H9 (cell line): ENCODE measurements at regions not wholly inside any gene's neighbourhood (a gene's known extent, or its start where the extent isn't known, plus 50 kb on each side); places are given as distances from the start of the nearest gene placed in this dataset.

Experiments used
- DNase-seq: peaks from one replicate; pipeline ENCODE4 v3.0.0-alpha.2; 2017
- H2AFZ ChIP-seq: one replicate; pipeline ENCODE4 v1.6.1; 2013; ENCODE audit warnings: mild to moderate bottlenecking, low read length, control low read depth, moderate library complexity
- H2AK5ac ChIP-seq: 2 replicates; pipeline ENCODE4 v1.6.1; 2013; ENCODE audit warnings: low read length, control low read depth, mixed read lengths; ENCODE audit not compliant: insufficient read length
- H2BK120ac ChIP-seq: one replicate; pipeline ENCODE4 v1.6.1; 2013; ENCODE audit warnings: low read depth, mild to moderate bottlenecking, low read length, control low read depth, inconsistent platforms; ENCODE audit not compliant: poor library complexity, severe bottlenecking
- H2BK12ac ChIP-seq: 2 replicates; pipeline ENCODE4 v1.6.1; 2013; ENCODE audit warnings: low read length, control low read depth, mixed read lengths, low read depth; ENCODE audit not compliant: insufficient read length
- H2BK15ac ChIP-seq: 2 replicates; pipeline ENCODE4 v1.6.1; 2013; ENCODE audit warnings: low read depth, low read length, control low read depth
- H2BK20ac ChIP-seq: one replicate; pipeline ENCODE4 v1.6.1; 2013; ENCODE audit warnings: low read depth, mild to moderate bottlenecking, low read length, control low read depth, inconsistent platforms; ENCODE audit not compliant: poor library complexity, severe bottlenecking
- H2BK5ac ChIP-seq: 2 replicates; pipeline ENCODE4 v1.6.1; 2013; ENCODE audit warnings: low read length, control low read depth, mixed read lengths; ENCODE audit not compliant: insufficient read length
- H3K14ac ChIP-seq: 2 replicates; pipeline ENCODE4 v1.6.1; 2013; ENCODE audit warnings: low read length, control low read depth; ENCODE audit not compliant: insufficient read depth
- H3K18ac ChIP-seq: 2 replicates; pipeline ENCODE4 v1.6.1; 2013; ENCODE audit warnings: low read depth, mild to moderate bottlenecking, mixed read lengths, low read length, control low read depth; ENCODE audit not compliant: insufficient read length
- H3K23ac ChIP-seq: 2 replicates; pipeline ENCODE4 v1.6.1; 2013; ENCODE audit warnings: low read length, control low read depth, mixed read lengths, low read depth; ENCODE audit not compliant: insufficient read length
- H3K23me2 ChIP-seq: 2 replicates; pipeline ENCODE4 v1.6.1; 2013; ENCODE audit warnings: low read depth, mild to moderate bottlenecking, mixed read lengths, low read length, control low read depth; ENCODE audit not compliant: insufficient read length, poor library complexity, severe bottlenecking
- H3K27ac ChIP-seq: 2 replicates; pipeline ENCODE4 v1.5.1; 2013; ENCODE audit warnings: low read length, control low read depth, mixed read lengths, low read depth; ENCODE audit not compliant: insufficient read length
- H3K27me3 ChIP-seq: 2 replicates; pipeline ENCODE4 v1.6.1; 2013; ENCODE audit warnings: low read length, control low read depth, inconsistent platforms; ENCODE audit not compliant: insufficient read depth
- H3K4ac ChIP-seq: 2 replicates; pipeline ENCODE4 v1.6.1; 2013; ENCODE audit warnings: low read depth, mild to moderate bottlenecking, control low read depth, inconsistent platforms, low read length, moderate library complexity
- H3K4me1 ChIP-seq: 2 replicates; pipeline ENCODE4 v1.6.1; 2013; ENCODE audit warnings: low read length, control low read depth, inconsistent platforms; ENCODE audit not compliant: insufficient read depth
- H3K4me2 ChIP-seq: 2 replicates; pipeline ENCODE4 v1.6.1; 2013; ENCODE audit warnings: low read length, control low read depth, mixed read lengths; ENCODE audit not compliant: insufficient read length, insufficient read depth
- H3K56ac ChIP-seq: 2 replicates; pipeline ENCODE4 v1.6.1; 2013; ENCODE audit warnings: low read depth, mild to moderate bottlenecking, mixed read lengths, low read length, control low read depth; ENCODE audit not compliant: insufficient read length
- H3K79me1 ChIP-seq: 2 replicates; pipeline ENCODE4 v1.6.1; 2013; ENCODE audit warnings: low read depth, mild to moderate bottlenecking, moderate library complexity, low read length, control low read depth, inconsistent platforms; ENCODE audit not compliant: insufficient read depth, poor library complexity, severe bottlenecking
- H3K79me2 ChIP-seq: 2 replicates; pipeline ENCODE4 v1.6.1; 2013; ENCODE audit warnings: low read length, control low read depth, inconsistent platforms; ENCODE audit not compliant: insufficient read depth
- H3K9ac ChIP-seq: 2 replicates; pipeline ENCODE4 v1.6.1; 2013; ENCODE audit warnings: low read length, control low read depth, mixed read lengths; ENCODE audit not compliant: insufficient read length; ENCODE audit errors: extremely low read depth
- H3K9me3 ChIP-seq: one replicate; pipeline ENCODE4 v1.6.1; 2013; ENCODE audit warnings: low read depth, low read length, inconsistent platforms; ENCODE audit not compliant: control insufficient read depth
- H3T11ph ChIP-seq: one replicate; pipeline ENCODE4 v1.6.1; 2013; ENCODE audit warnings: mild to moderate bottlenecking, low read length, control low read depth, inconsistent platforms
- H4K20me1 ChIP-seq: one replicate; pipeline ENCODE4 v1.6.1; 2013; ENCODE audit not compliant: control insufficient read depth, insufficient read length, insufficient read depth
- H4K5ac ChIP-seq: 2 replicates; pipeline ENCODE4 v1.6.1; 2013; ENCODE audit warnings: low read depth, mild to moderate bottlenecking, mixed read lengths, low read length, control low read depth; ENCODE audit not compliant: insufficient read length
- H4K8ac ChIP-seq: replicated peaks from 2 replicates; pipeline ENCODE4 v1.6.1; 2013; ENCODE audit warnings: low read length, control low read depth, mixed read lengths, low read depth; ENCODE audit not compliant: insufficient read length
- H4K91ac ChIP-seq: 2 replicates; pipeline ENCODE4 v1.6.1; 2013; ENCODE audit warnings: low read depth, mild to moderate bottlenecking, moderate library complexity, mixed read lengths, low read length, control low read depth; ENCODE audit not compliant: insufficient read length
- H3K27ac Mint-ChIP-seq, 3 experiments: 2 replicates in 2 of 3; 3 replicates in 1 of 3; pipeline ENCODE4 v1.8.0; 2020 to 2021; ENCODE audit warnings: mixed read lengths in 3 of 3, mild to moderate bottlenecking in 1 of 3, moderate library complexity in 1 of 3
- H3K27me3 Mint-ChIP-seq: 2 replicates; pipeline ENCODE4 v1.8.0; 2021; ENCODE audit warnings: low read depth, mild to moderate bottlenecking, moderate library complexity, mixed read lengths
- H3K36me3 Mint-ChIP-seq, 3 experiments: 2 replicates in 2 of 3; 3 replicates in 1 of 3; pipeline ENCODE4 v1.8.0; 2020 to 2021; ENCODE audit warnings: low read depth in 3 of 3, mixed read lengths in 3 of 3; ENCODE audit not compliant: insufficient read depth in 1 of 3
- H3K4me1 Mint-ChIP-seq, 2 experiments: 2 replicates each; pipeline ENCODE4 v1.8.0; 2020; ENCODE audit warnings: mixed read lengths in 2 of 2
- H3K4me3 Mint-ChIP-seq, 2 experiments: 2 replicates in 1 of 2; 3 replicates in 1 of 2; pipeline ENCODE4 v1.8.0; 2020 to 2021; ENCODE audit warnings: mild to moderate bottlenecking in 2 of 2, mixed read lengths in 2 of 2, moderate library complexity in 1 of 2
- H3K9me3 Mint-ChIP-seq, 2 experiments: 2 replicates in 1 of 2; 3 replicates in 1 of 2; pipeline ENCODE4 v1.8.0; 2020; ENCODE audit warnings: mild to moderate bottlenecking in 2 of 2, mixed read lengths in 2 of 2, moderate library complexity in 1 of 2
- WGBS: extraction: QIAGEN DNeasy Blood & Tissue Kit; methylation state at CpG from one replicate; pipeline ENCODE4 v1.1.7; 2013; ENCODE audit warnings: missing lambda C conversion rate, low lambda C conversion rate, mixed read lengths; ENCODE audit not compliant: insufficient read length; ENCODE audit errors: extremely low coverage; 5-methylcytosine and 5-hydroxymethylcytosine counted together
- TF ChIP-seq, protein P1 (sequence below): fragments of 200-600 bp; sonication (generic); conservative IDR thresholded peaks from 3 replicates; pipeline ENCODE4 v1.8.0; 2021; ENCODE audit warnings: antibody characterized with exemption, mild to moderate bottlenecking

DNA sequence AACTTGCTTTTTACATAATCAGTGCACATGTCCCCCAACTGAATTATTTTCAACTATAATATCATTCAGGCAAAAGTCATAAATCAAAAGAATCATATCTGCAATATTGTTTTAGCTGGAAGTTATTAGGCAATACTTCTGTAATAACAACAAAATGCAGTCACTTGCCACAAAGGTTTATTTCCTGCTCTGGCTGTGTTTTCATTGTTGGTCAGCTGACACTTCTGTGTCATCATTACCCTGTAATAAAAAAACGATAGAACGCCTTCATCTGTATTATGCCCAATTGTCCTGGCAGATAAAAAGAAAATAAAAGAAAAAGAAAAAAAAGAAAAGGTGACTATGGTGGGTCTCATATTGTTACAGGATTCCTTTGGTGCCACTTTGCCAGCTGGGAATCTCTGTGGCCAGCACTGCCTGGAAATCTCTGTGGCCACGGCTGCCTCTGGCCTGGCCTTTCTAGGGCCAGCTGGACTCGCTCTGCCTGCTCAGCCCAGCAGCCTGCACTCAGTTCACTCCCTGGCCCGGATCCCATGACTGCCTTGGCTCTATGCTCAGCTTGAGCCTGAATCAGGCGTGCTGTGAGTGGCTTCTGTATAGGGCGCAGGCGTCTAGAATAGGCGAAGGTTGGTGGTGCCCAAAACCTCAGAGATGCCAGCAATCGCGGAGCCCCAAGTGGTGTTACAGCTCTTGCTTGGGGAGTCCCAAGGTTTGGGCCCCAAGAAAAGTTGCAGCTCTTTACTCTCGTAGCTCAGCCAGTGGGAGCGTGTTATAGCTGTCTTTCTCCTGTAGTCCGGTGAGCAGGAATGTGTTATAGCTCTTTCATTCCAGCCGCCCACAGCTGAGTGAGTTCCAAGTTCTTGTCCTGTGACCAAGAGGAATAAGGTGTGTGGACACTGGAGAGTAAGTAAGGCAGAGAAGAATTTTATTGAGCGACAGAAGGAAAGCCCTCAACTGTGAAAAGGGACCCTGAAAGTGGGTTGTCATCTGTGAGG, 1227.1 kb downstream of the SLITRK1 start:
- H3K4ac ChIP-seq = no peak overlapping the region
- H3K9me3 ChIP-seq = no peaks in the 10 kb centered on the region
- H2BK5ac ChIP-seq = no peak overlapping the region
- no peak overlapping the region for H3K18ac ChIP-seq
- no peak overlapping the region for H3K4me2 ChIP-seq
- Mint-ChIP-seq H3K4me3 (no peak overlapping the region), H3K4me1 (no peaks in the 10 kb centered on the region), H3K27ac (no peak overlapping the region), H3K27me3 (peaks cover 2% of the 10 kb centered on the region; the same call in 1 of the 2 replicates), H3K9me3 (no peaks in the 10 kb centered on the region), H3K36me3 (no peaks in the 10 kb centered on the region)
- no peaks in the 10 kb centered on the region for H3K27me3 ChIP-seq
- no peak overlapping the region for H3K56ac ChIP-seq
- H3K14ac ChIP-seq = no peak overlapping the region
- no peaks in the 10 kb centered on the region for H3K4me1 ChIP-seq
- H3K27ac ChIP-seq = no peak overlapping the region
- H3T11ph ChIP-seq = no peak overlapping the region
- H2AK5ac ChIP-seq = no peak overlapping the region
- no CpG with 5 or more reads among the region's 16 CpGs for WGBS
- no peak overlapping the region for H4K91ac ChIP-seq
- no peak overlapping the region for H2BK20ac ChIP-seq
- no peak overlapping the region for H2BK12ac ChIP-seq
- H3K79me1 ChIP-seq = no peaks in the 10 kb centered on the region
- no peaks in the 10 kb centered on the region for H3K23me2 ChIP-seq
- no peaks in the 10 kb centered on the region for H4K20me1 ChIP-seq
- no peaks in the 10 kb centered on the region for H3K79me2 ChIP-seq
- TF ChIP-seq, protein P1, sequence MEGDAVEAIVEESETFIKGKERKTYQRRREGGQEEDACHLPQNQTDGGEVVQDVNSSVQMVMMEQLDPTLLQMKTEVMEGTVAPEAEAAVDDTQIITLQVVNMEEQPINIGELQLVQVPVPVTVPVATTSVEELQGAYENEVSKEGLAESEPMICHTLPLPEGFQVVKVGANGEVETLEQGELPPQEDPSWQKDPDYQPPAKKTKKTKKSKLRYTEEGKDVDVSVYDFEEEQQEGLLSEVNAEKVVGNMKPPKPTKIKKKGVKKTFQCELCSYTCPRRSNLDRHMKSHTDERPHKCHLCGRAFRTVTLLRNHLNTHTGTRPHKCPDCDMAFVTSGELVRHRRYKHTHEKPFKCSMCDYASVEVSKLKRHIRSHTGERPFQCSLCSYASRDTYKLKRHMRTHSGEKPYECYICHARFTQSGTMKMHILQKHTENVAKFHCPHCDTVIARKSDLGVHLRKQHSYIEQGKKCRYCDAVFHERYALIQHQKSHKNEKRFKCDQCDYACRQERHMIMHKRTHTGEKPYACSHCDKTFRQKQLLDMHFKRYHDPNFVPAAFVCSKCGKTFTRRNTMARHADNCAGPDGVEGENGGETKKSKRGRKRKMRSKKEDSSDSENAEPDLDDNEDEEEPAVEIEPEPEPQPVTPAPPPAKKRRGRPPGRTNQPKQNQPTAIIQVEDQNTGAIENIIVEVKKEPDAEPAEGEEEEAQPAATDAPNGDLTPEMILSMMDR = no peak
- no peak overlapping the region for H4K5ac ChIP-seq
- no peak overlapping the region for H3K9ac ChIP-seq
- H2BK120ac ChIP-seq = no peak overlapping the region
- H4K8ac ChIP-seq = no peak overlapping the region
- no peak overlapping the region for H2BK15ac ChIP-seq
- no peak overlapping the region for H2AFZ ChIP-seq
- no peak for DNase-seq
- no peak overlapping the region for H3K23ac ChIP-seq
